ENCODE measurements at regions not wholly inside any gene's neighbourhood (a gene's known extent, or its start where the extent isn't known, plus 50 kb on each side); places are given as distances from the start of the nearest gene placed in this dataset.
A peak's percentile ranks its signal among the peaks of the same experiment; 100 is the strongest.

DNA sequence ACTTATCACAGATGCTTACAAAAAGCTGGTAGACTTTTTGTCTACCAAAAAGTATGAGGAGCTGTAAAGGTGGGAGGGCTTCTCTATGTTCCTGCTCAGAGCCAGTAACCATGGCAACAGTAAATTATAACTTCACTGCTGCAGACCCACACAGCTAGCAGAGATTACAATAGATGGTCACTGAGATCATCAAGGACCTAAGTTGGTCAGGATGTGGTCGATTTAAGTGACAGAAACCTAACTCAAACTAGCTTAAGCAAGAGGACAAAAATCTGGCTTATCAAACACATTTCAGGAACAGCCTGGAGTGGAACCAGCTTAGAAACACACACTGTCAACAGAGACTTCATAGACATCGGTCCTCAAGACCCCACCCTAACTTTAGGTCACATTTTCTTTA is 113.4 kb upstream of the ATP1A1 start:
- DNase-seq (no peak), ATAC-seq (ENCODE audit: poor library complexity) (no peak)
- intact Hi-C loops (cut with DNase I) = no loop called here

DNA sequence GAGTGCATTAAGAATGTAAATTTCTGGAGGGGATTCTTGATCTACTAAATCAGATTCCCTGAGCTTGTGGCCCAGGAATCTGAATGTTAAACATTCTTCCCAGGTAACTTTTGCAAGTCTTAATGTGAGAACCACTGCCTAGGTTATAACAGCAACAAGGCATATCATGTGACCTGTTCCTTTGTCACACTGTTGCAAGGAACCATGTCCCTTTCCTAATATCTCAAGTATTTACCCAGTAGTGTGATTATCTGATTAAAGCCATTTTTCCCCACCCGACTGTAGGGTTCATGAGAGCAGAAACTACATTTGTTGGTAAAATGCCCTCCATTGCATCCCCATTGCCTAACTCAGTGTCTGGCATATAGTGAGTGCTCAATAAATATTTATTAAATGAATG is 112.9 kb upstream of the ATP1A1 start:
- no peak for ATAC-seq (ENCODE audit: poor library complexity)
- intact Hi-C loops (cut with DNase I) = no loop called here
- DNase-seq = no peak

- intact Hi-C loops (cut with DNase I) = no loop called here
- ATAC-seq (ENCODE audit: poor library complexity) = no peak
- no peak for DNase-seq
Measured at GRCh38 chr1:116260621-116261020, 112.4 kb upstream of the ATP1A1 start.

DNA sequence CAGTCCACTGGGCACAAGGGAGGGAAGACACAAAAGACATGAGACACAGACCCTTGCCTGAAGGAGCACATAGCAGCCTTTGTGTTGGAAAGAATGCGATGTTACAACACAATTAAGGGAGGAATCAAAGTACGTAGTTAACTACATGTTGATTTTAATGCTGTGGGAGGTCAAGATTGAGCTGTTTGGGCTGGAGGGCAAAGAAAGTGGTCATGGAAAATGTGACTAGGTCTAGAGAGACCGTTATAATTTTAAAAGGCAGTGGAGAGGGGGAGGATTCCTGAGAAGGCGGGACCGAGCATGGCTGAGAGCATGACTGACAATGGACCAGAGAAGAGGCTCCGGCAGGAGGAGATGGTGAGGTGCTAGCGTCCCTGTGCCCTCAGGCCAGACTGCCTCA is 111.8 kb upstream of the ATP1A1 start:
- ATAC-seq (ENCODE audit: poor library complexity) (no peak), DNase-seq (no peak)
- intact Hi-C loops (cut with DNase I) = no loop called here

DNA sequence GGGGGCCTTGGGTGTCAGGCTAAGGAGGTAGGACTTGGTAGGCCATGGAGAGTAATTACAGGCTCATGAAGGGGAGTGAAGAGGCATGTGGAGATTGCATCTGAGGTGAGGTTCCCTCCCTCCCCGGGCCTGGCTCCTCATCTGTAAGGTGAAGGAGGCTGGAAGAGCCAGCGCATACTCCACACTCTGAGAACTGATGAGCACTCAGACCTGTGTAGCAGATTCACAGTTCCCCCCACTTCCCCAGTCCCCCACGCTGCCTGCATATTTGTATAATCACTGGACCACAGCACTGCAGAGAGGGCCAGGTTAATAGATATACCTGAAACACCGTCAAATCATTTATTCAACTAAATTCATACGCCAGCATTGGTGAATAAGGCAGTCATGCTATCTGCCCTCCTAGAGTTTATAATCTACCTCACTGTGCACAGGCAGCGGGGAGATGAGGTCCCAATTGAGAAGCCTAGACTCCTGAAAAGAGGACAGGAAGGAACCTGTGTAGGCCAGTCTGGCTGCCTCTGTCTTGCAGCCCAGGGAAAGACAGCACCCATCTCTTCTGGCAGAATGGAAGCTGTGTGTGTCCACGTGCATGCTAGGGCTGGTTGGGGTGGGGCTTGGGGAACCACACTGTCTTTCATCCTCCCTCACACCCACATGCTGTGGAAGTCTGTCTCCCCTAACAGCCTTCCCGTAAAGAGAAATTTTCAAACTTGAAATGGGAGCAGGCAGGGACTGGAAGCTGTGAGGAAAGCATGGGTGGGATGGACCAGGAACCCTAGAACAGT is 110.6 kb upstream of the ATP1A1 start:
- no peak for ATAC-seq (ENCODE audit: poor library complexity)
- DNase-seq = no peak
- intact Hi-C loops (cut with DNase I) = no loop called here

- ATAC-seq (ENCODE audit: poor library complexity) (no peak), DNase-seq (no peak)
- intact Hi-C loops (cut with DNase I) = no loop called here
Measured at GRCh38 chr1:116262995-116263385, 110.1 kb upstream of the ATP1A1 start.

DNA sequence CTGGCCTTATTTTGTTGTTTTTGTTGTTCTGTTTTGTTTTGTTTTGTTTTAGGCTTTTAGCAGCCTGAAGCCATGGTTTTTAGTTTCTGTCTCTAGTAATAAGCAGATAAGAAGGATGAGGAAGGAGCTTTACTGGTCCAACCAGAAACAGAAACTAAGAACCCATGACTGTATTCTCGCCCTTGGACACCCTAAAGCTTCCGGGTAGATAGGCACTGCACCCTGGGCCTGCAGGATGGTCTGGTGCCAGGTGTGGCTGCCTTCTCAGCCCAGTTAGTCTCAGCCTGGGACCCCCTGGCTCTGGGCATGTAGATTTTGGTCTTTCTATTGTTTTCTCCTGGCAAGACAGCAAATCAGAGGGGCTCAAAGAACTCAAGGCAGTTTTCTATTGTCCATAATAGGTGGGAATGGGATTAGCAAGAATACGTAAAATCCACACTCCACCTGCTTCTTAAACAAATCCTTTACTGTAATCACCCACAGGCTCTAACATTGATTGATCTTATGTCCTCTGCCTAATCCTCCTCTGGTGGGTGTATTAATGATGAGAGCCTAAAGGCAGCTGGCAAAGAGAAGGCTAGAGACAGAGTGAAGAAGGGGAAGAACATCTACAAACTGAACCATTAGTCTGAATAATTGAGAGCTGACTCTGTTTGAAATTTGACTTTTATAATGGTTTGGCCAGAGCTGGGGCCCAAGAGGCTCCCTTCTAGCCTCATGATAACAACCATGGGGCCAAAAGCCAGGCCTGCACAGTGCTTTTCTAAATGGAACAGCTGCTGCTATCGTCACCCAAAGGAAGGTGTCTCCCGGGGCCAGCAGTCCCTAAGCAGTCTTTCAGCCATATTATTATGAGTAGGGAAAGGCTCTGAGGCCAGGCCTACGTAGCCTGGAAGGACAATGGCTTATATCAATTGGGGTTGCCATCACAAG is 106.8 kb upstream of the ATP1A1 start:
- ATAC-seq (ENCODE audit: poor library complexity) (no peak), DNase-seq (no peak)
- intact Hi-C loops (cut with DNase I) = no loop called here

DNA sequence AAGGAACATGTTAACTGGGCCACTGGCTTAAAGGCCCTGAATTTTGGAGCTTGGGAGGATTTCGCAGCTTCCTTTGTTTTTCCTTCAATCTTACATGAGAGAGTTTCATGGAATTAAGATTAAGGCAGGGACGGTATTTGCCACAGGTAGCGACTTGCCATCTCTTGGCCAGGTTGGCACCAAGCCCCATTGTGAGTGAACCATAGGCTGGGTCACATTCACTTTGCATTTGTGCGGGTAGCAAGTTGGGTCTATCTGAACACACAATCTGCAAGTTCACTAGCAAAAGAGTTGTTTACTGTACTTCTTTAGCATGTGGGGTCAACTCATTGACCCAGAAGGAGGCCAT is 106.2 kb upstream of the ATP1A1 start:
- ATAC-seq (ENCODE audit: poor library complexity) (no peak), DNase-seq (no peak)
- intact Hi-C loops (cut with DNase I) = no loop called here

- intact Hi-C loops (cut with DNase I) = no loop called here
Measured at GRCh38 chr1:116268211-116268610, 104.8 kb upstream of the ATP1A1 start.

GRCh38 chr1:116270316-116271057 is 102.6 kb upstream of the ATP1A1 start:
- DNase-seq (no peak), ATAC-seq (ENCODE audit: poor library complexity) (no peak)
- intact Hi-C loops (cut with DNase I) = no loop called here

More at GRCh38 chr1:116268211-116268610, 104.8 kb upstream of the ATP1A1 start:
- ATAC-seq (ENCODE audit: poor library complexity) = no peak
- peak; percentile 48 for DNase-seq

- ATAC-seq (ENCODE audit: poor library complexity) (peak; percentile 96), DNase-seq (peak; percentile 77)
- intact Hi-C loops (cut with DNase I) = no loop called here
Measured at GRCh38 chr1:116273042-116273783, 99.8 kb upstream of the ATP1A1 start.

- intact Hi-C loops (cut with DNase I) = no loop called here
- ATAC-seq (ENCODE audit: poor library complexity) (no peak), DNase-seq (no peak)
Measured at GRCh38 chr1:116276532-116276931, 96.5 kb upstream of the ATP1A1 start.

DNA sequence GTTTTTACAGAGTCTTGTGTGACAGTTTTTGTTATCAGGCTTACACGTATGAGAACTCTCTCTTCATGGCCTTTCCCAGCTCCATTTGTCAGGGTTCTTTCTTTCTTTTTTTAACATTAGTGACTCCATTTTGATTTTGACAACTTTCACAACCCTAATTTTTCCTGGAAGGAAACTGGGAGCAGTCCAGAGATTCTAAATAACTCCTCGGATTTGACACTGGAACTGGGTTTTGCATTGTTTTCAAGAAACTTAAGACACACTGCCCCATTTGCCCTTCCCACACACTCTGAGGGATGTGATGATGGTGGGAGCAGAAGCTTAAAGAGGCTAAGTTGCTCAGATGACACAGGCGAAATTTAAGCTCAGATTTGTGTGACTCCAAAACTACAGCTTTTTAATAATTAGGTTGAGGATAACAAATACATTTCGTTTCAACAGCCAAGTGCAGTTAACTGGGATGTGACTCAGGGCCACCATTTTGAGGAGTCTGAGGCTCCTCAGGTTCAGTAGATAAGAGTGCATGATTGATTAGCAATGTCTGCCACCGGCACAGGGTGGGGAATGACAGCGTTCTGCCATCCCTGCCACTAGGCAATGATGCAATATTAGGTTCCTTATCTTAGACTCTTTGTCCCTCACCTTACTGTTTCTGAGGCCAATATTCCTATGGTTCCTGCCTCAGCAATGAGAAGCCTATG is 95.1 kb upstream of the ATP1A1 start:
- intact Hi-C loops (cut with DNase I) = no loop called here
- DNase-seq = no peak
- no peak for ATAC-seq (ENCODE audit: poor library complexity)

GRCh38 chr1:116278541-116278866 is 94.5 kb upstream of the ATP1A1 start:
- no peak for ATAC-seq (ENCODE audit: poor library complexity)
- DNase-seq = no peak
- intact Hi-C loops (cut with DNase I) = no loop called here

DNA sequence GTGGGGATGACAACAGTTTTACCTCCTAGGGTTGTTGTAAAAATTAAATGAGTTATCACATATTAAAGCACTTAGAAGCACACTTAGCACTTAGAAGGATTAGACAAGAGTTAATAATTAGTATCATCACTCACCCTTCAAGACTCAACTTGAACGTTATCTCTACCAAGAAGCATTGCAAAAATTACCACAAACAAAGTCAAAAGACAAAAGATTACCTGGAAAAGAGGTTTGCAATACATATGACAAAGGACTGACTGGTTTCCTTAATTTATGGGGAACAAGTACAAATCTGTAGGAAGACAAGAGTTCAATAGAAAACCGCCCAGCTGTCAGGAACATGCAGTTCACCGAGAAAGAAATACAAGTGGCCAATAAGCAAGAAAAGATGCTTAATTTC is 93.3 kb upstream of the ATP1A1 start:
- ATAC-seq (ENCODE audit: poor library complexity) (no peak), DNase-seq (no peak)
- intact Hi-C loops (cut with DNase I) = no loop called here

DNA sequence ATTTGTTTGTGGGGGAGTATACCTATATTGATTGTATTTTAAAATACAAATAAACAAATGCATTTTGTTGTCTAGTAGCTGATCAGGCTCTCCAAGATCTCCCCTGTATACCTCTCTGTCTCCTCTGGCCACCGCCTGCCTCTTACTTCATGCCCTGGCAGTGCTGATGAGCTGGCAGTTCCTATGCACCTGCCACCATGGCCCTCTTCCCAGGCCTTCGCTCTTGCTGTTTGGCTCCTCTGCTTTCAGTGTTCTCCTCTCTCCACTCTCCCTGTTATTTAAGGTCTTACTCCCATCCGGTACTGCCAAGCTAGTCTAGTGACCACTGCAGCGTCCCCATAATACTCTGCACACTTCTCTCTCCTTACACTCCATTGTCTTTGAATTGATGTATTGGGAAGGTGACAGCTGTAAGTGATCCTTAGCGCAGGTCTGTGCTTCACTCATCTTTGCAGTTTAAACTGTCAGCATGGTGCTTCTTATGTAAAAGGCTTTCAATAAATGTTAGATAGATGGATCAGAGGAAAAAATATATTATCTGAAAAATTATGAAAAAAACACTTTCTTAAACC is 88.1 kb upstream of the ATP1A1 start:
- peak; percentile 94 for ATAC-seq (ENCODE audit: poor library complexity)
- intact Hi-C loops (cut with DNase I) = no loop called here
- peak; percentile 67 for DNase-seq

DNA sequence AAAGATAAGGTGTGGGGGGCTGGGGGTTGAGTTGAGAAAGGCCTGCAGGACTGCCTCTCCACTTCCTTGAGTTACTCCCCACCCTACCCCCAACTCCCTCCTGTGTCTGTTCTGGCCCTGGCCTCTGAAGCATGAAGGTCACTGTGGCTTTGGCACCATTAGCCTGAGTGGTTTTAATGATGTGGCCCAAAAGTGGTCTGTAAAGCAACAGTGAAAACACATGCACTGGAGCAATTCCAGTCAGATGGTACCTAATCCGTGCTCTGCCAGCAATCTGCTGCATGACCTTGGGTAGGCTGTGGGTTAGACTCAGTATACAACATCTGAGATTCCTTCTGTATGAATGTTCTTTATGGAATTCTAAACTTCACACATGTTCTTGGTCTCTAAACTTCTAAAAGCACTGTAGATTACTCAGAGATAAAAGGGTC is 86.5 kb upstream of the ATP1A1 start:
- DNase-seq = no peak
- intact Hi-C loops (cut with DNase I) = no loop called here
- ATAC-seq (ENCODE audit: poor library complexity) = no peak
